Stomach smooth muscle (tissue), 2 donors: ENCODE measurements at regions not wholly inside any gene's neighbourhood (a gene's known extent, or its start where the extent isn't known, plus 50 kb on each side); places are given as distances from the start of the nearest gene placed in this dataset.
"Not testable (repeated sequence)": the region's sequence is repeated elsewhere in the genome, so short reads cannot be mapped to it uniquely, and the experiment has no call there.

Experiments used
- H3K27ac ChIP-seq: one replicate; pipeline ENCODE4 v1.7.0; 2013; ENCODE audit warnings: mild to moderate bottlenecking, low read length, inconsistent platforms
- H3K27me3 ChIP-seq, 2 donors: one replicate each; pipeline ENCODE4 v1.7.0; 2013; ENCODE audit warnings: low read length in 2 of 2; ENCODE audit not compliant: insufficient read depth in 2 of 2, control insufficient read depth in 1 of 2
- H3K36me3 ChIP-seq, 2 donors: one replicate each; pipeline ENCODE4 v1.7.0; 2013; ENCODE audit warnings: low read length in 2 of 2; ENCODE audit not compliant: control insufficient read depth in 2 of 2, insufficient read depth in 2 of 2
- H3K4me1 ChIP-seq: one replicate; pipeline ENCODE4 v1.7.0; 2013; ENCODE audit warnings: low read length; ENCODE audit not compliant: control insufficient read depth, insufficient read depth
- H3K4me3 ChIP-seq, 2 donors: one replicate each; pipeline ENCODE4 v1.7.0; 2013; ENCODE audit warnings: low read length in 2 of 2
- H3K9ac ChIP-seq, 2 donors: one replicate each; pipeline ENCODE4 v1.7.0; 2013; ENCODE audit warnings: low read length in 2 of 2, mild to moderate bottlenecking in 1 of 2
- H3K9me3 ChIP-seq, 2 donors: one replicate each; pipeline ENCODE4 v1.7.0; 2013; ENCODE audit warnings: low read length in 2 of 2; ENCODE audit not compliant: control insufficient read depth in 2 of 2
- donor health status: healthy.
- donor health status: Pancreatic carcinoma.

DNA sequence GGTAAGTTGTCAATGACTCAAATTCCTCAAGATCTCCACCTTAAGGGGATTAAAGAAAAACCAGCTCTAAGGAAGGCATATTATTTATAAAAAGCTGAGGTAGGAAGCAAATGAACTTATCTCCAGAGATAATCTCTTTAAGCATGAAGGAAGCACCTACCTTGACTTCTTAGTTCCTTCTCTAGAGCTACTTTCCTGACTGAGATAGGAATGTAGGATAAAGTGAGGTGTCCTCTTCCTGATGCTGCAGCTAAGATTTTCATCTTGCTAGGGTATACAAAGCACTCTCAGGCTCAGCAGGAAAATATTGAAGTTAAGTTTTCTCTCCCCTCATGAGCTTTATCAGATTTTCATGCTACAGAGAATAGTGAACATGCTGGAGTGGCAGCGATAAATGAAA, 163.0 kb upstream of the E2F7 start:
- Histone ChIP-seq H3K9me3 (no peaks in the 10 kb centered on the region), H3K9ac (no peak overlapping the region), H3K4me1 (no peaks in the 10 kb centered on the region), H3K4me3 (no peak overlapping the region), H3K36me3 (no peaks in the 10 kb centered on the region), H3K27ac (no peak overlapping the region), H3K27me3 (no peaks in the 10 kb centered on the region)

DNA sequence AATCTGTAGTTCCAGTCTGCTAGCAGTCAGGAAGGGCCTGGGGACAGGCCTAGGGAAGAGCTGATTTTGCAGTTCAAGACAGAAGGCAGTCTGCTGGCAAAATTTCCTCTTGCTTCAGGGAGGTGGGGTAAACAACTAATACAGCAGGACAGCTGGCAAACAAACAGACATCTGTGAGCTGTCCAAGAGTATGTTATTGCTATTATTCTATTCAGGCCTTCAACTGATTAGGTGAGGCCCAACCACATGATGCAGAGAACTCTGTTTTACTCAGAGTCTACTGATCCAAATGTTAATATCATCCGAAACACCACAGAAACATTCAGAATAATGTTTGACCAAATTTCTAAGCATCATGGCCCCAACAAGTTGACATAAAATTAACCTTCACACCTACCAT, 161.0 kb upstream of the E2F7 start:
- Histone ChIP-seq H3K9ac (no peak overlapping the region), H3K27me3 (no peaks in the 10 kb centered on the region)

DNA sequence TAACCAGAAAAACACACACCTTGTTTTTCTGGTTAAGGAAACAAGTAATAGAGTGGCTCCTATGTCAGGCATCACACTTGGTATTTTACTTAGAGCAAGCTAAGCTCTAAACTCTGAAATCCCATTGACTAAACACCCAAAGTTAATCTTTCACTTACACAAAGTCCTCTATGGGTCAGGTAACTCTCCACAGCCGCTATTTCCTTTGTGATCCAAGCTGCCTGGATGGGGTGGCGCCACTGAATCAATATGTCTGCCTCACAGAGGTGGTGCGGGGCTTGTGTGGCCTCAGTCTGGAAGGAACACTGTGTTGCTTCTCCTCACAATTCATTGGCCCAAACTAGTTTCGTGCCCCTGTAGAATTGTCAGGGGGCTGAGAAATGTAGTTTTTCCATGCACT, 160.0 kb upstream of the E2F7 start:
- no peak overlapping the region for H3K27ac ChIP-seq
- no peaks in the 10 kb centered on the region for H3K36me3 ChIP-seq
- H3K9me3 ChIP-seq = no peaks in the 10 kb centered on the region
- no peaks in the 10 kb centered on the region for H3K4me1 ChIP-seq
- no peak overlapping the region for H3K4me3 ChIP-seq
- H3K9ac ChIP-seq = no peak overlapping the region
- H3K27me3 ChIP-seq = no peaks in the 10 kb centered on the region

More for the DNA sequence above, 161.0 kb upstream of the E2F7 start:
- H3K36me3 ChIP-seq = no peaks in the 10 kb centered on the region
- no peak overlapping the region for H3K4me3 ChIP-seq
- no peaks in the 10 kb centered on the region for H3K4me1 ChIP-seq
- H3K27ac ChIP-seq = no peak overlapping the region
- no peaks in the 10 kb centered on the region for H3K9me3 ChIP-seq

DNA sequence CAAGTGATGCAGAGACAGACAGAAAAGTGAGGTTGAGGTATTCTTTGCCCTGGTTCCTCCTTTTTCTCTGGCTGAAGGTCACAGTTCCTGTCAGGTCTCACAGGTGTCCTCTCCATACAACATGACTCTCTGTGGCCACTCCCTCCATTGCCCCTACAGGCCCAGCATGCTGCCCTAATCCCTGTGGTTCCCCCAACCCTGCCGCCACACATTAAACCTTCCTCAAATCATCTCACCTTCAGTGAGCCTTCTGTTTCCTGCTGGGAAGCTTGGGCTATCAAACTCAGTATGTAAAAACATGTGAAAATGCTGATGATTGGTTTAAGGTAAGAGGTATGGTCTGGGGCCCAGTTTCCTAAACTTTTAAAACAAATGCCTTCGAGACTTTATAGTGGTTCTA, 159.0 kb upstream of the E2F7 start:
- Histone ChIP-seq H3K27ac (no peak overlapping the region), H3K9ac (no peak overlapping the region), H3K4me3 (no peak overlapping the region), H3K27me3 (no peaks in the 10 kb centered on the region), H3K9me3 (no peaks in the 10 kb centered on the region), H3K4me1 (no peaks in the 10 kb centered on the region), H3K36me3 (no peaks in the 10 kb centered on the region)

GRCh38 chr12:77222336-77222735, 157.0 kb upstream of the E2F7 start:
- Histone ChIP-seq H3K4me3 (no peak overlapping the region), H3K9me3 (no peaks in the 10 kb centered on the region), H3K4me1 (no peaks in the 10 kb centered on the region), H3K27me3 (no peaks in the 10 kb centered on the region), H3K27ac (no peak overlapping the region), H3K9ac (no peak overlapping the region), H3K36me3 (no peaks in the 10 kb centered on the region)

DNA sequence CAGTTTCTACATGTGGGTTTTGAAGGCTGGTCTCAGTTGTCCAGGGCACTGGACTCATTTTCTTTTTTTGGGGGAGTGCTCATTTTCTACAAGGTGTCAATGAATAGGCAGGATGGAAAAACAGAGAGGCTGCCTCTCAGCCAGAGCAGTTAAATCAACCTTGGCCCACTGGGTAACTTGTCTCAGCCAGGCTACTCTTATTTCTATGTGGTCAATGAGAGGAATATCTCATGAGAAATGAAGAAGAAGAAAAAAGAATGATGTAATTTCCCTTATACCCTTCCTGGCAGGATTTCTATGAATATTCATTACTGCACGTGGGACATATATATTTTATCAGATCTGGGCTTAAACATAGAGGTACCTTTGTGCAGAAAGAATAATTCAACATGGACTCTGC, 155.2 kb upstream of the E2F7 start:
- H3K9me3 ChIP-seq = no peaks in the 10 kb centered on the region
- no peak overlapping the region for H3K9ac ChIP-seq
- H3K36me3 ChIP-seq = no peaks in the 10 kb centered on the region
- H3K27ac ChIP-seq = no peak overlapping the region
- H3K4me1 ChIP-seq = no peaks in the 10 kb centered on the region
- no peak overlapping the region for H3K4me3 ChIP-seq
- no peaks in the 10 kb centered on the region for H3K27me3 ChIP-seq

DNA sequence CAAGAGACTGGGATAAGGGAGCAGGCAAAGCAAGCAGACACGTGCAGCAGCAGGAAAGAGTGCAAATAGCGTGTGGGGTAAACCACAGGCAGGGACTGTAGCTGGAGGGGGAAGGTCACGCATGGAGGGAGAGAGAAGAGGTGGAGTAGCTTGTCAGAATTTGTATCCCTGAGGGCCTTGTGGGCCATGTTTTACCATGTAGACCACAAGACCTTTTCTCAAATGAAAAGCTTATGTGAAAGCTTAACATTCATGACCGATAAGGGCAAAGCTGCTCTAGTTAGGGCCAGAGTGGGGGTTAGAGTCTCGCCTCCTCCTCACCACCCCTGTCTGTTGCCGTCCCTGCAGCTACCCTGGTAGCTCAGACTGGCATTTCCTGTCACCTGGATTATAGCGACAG, 152.9 kb upstream of the E2F7 start:
- no peak overlapping the region for H3K9ac ChIP-seq

GRCh38 chr12:77216136-77216535, 150.8 kb upstream of the E2F7 start:
- not testable (repeated sequence) for H3K4me1 ChIP-seq, H3K9me3 ChIP-seq, H3K36me3 ChIP-seq, H3K4me3 ChIP-seq, H3K27ac ChIP-seq, H3K9ac ChIP-seq, H3K27me3 ChIP-seq

More for the DNA sequence above, 152.9 kb upstream of the E2F7 start:
- no peaks in the 10 kb centered on the region for H3K36me3 ChIP-seq
- H3K27ac ChIP-seq = no peak overlapping the region
- H3K4me1 ChIP-seq = no peaks in the 10 kb centered on the region
- H3K4me3 ChIP-seq = no peak overlapping the region
- no peaks in the 10 kb centered on the region for H3K27me3 ChIP-seq
- H3K9me3 ChIP-seq = no peaks in the 10 kb centered on the region

DNA sequence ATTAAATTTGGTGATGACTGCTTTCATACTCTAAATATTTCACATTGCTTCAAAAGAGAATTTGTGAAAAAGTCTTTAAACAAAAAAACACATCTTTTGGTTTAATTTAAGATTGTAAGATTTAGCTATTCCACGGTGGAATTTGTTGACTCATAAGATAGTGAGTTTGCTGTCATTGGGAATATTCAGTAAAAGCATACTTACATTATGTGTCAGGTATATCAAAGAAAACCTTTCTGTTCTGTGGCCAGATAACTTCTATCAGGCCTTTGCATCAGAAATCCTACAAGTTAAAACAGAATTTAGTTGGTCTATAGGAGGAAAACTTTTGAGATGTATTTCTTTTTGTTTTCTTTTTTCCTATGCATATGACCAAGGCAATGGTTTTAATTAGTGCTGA, 148.8 kb upstream of the E2F7 start:
- Histone ChIP-seq H3K4me3 (no peak overlapping the region), H3K36me3 (no peaks in the 10 kb centered on the region), H3K9ac (no peak overlapping the region), H3K9me3 (no peaks in the 10 kb centered on the region), H3K27me3 (no peaks in the 10 kb centered on the region), H3K4me1 (no peaks in the 10 kb centered on the region), H3K27ac (no peak overlapping the region)

DNA sequence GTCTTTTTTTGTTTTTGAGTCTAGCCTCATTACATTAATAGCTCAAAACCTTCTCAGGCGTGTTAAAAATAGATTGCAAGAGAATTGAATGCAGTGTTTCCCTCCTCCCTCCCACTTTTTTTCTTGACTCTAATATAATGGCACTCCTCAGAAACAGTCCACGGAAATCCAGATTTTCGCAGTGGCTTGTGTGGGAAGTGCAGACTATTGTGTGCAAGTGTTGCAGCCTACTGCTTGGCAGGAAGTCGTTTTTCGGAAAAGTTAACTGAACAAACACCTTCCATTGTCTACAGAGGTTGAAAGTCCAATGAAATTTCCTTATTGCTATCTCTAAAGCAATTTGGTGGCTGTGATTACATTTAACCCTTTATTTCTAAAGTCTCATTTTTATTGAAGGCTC, 147.9 kb upstream of the E2F7 start:
- no peaks in the 10 kb centered on the region for H3K36me3 ChIP-seq
- H3K27me3 ChIP-seq = no peaks in the 10 kb centered on the region
- H3K4me1 ChIP-seq = no peaks in the 10 kb centered on the region
- no peaks in the 10 kb centered on the region for H3K9me3 ChIP-seq
- H3K4me3 ChIP-seq = no peak overlapping the region
- no peak overlapping the region for H3K9ac ChIP-seq
- no peak overlapping the region for H3K27ac ChIP-seq

- Histone ChIP-seq H3K4me1 (no peaks in the 10 kb centered on the region), H3K4me3 (no peak overlapping the region), H3K27me3 (no peaks in the 10 kb centered on the region), H3K36me3 (no peaks in the 10 kb centered on the region), H3K27ac (no peak overlapping the region), H3K9me3 (no peaks in the 10 kb centered on the region), H3K9ac (no peak overlapping the region)
Measured at GRCh38 chr12:77210724-77211123, 145.4 kb upstream of the E2F7 start.

GRCh38 chr12:77204083-77204482, 138.7 kb upstream of the E2F7 start:
- H3K9ac ChIP-seq = no peak overlapping the region
- H3K4me1 ChIP-seq = no peaks in the 10 kb centered on the region
- peaks cover 0 to 3% of the 10 kb centered on the region in 2 donors for H3K9me3 ChIP-seq
- H3K27me3 ChIP-seq = no peaks in the 10 kb centered on the region
- H3K36me3 ChIP-seq = no peaks in the 10 kb centered on the region
- no peak overlapping the region for H3K27ac ChIP-seq
- H3K4me3 ChIP-seq = no peak overlapping the region
